Neural progenitor cell (in vitro differentiated cells): ENCODE measurements at regions not wholly inside any gene's neighbourhood (a gene's known extent, or its start where the extent isn't known, plus 50 kb on each side); places are given as distances from the start of the nearest gene placed in this dataset.

Experiments used
- DNase-seq: peaks from one replicate; pipeline ENCODE4 v3.0.0-alpha.2; 2016; ENCODE audit warnings: low spot score
- H2AFZ ChIP-seq: fragments of 200-600 bp; sonication (generic); replicated peaks from 2 replicates; pipeline ENCODE4 v1.6.1; 2016; ENCODE audit warnings: antibody characterized with exemption
- H3F3A ChIP-seq: fragments of 200-600 bp; sonication (generic); 2 replicates; pipeline ENCODE4 v1.6.1; 2016; ENCODE audit warnings: antibody characterized with exemption, low read depth
- H3K27ac ChIP-seq: fragments of 200-600 bp; sonication (generic); 2 replicates; pipeline ENCODE4 v1.5.1; 2016; ENCODE audit warnings: mild to moderate bottlenecking
- H3K27me3 ChIP-seq: fragments of 200-600 bp; sonication (generic); 2 replicates; pipeline ENCODE4 v1.6.1; 2016; ENCODE audit warnings: mild to moderate bottlenecking, moderate library complexity
- H3K36me3 ChIP-seq: fragments of 200-600 bp; sonication (generic); 2 replicates; pipeline ENCODE4 v1.5.1; 2016
- H3K4me1 ChIP-seq: fragments of 200-600 bp; sonication (generic); 2 replicates; pipeline ENCODE4 v1.6.1; 2016; ENCODE audit warnings: mixed run types
- H3K4me2 ChIP-seq: fragments of 200-600 bp; sonication (generic); 2 replicates; pipeline ENCODE4 v1.6.1; 2016
- H3K4me3 ChIP-seq: fragments of 200-600 bp; sonication (generic); 2 replicates; pipeline ENCODE4 v1.5.1; 2016
- H3K79me2 ChIP-seq: fragments of 200-600 bp; sonication (generic); 2 replicates; pipeline ENCODE4 v1.6.1; 2016; ENCODE audit warnings: low read depth
- H3K9ac ChIP-seq: fragments of 200-600 bp; sonication (generic); 2 replicates; pipeline ENCODE4 v1.6.1; 2016
- H3K9me3 ChIP-seq: fragments of 200-600 bp; sonication (generic); 2 replicates; pipeline ENCODE4 v1.5.1; 2016; ENCODE audit warnings: low read depth
- H4K20me1 ChIP-seq: fragments of 200-600 bp; sonication (generic); 2 replicates; pipeline ENCODE4 v1.6.1; 2016; ENCODE audit warnings: low read depth
- H3K27ac Mint-ChIP-seq: 3 replicates; pipeline ENCODE4 v1.8.0; 2021; ENCODE audit warnings: mixed read lengths
- H3K27me3 Mint-ChIP-seq: 2 replicates; pipeline ENCODE4 v1.8.0; 2022; ENCODE audit warnings: low read depth, mild to moderate bottlenecking, inconsistent platforms, moderate library complexity, mixed read lengths; ENCODE audit not compliant: insufficient read depth
- H3K36me3 Mint-ChIP-seq: 3 replicates; pipeline ENCODE4 v1.8.0; 2021; ENCODE audit warnings: mixed read lengths
- H3K4me1 Mint-ChIP-seq: 3 replicates; pipeline ENCODE4 v1.8.0; 2021; ENCODE audit warnings: mixed read lengths
- H3K4me3 Mint-ChIP-seq: 3 replicates; pipeline ENCODE4 v1.8.0; 2021; ENCODE audit warnings: mild to moderate bottlenecking, moderate library complexity, mixed read lengths
- H3K9me3 Mint-ChIP-seq: 3 replicates; pipeline ENCODE4 v1.8.0; 2020; ENCODE audit warnings: mixed read lengths
- CTCF ChIP-seq: fragments of 200-600 bp; sonication (generic); IDR thresholded peaks from 2 replicates; pipeline ENCODE4 v1.5.1; 2017; ENCODE audit warnings: antibody characterized with exemption, mild to moderate bottlenecking
- EZH2 ChIP-seq: fragments of 200-600 bp; sonication (generic); IDR thresholded peaks from 2 replicates; pipeline ENCODE4 v1.6.1; 2017; ENCODE audit warnings: antibody characterized with exemption, mild to moderate bottlenecking, moderate library complexity
- EZH2phosphoT487 ChIP-seq: fragments of 200-600 bp; sonication (generic); IDR thresholded peaks from 2 replicates; pipeline ENCODE4 v1.6.1; 2017; ENCODE audit warnings: antibody characterized with exemption

GRCh38 chr2:204354442-204354856 is 190.8 kb upstream of the PARD3B start:
- Histone ChIP-seq H3K4me3 (no peak overlapping the region), H3K27ac (no peak overlapping the region), H3K27me3 (no peaks in the 10 kb centered on the region), H2AFZ (no peak overlapping the region), H4K20me1 (no peaks in the 10 kb centered on the region), H3K4me2 (no peak overlapping the region), H3K79me2 (no peaks in the 10 kb centered on the region), H3K9ac (no peak overlapping the region), H3F3A (peaks cover 9% of the 10 kb centered on the region), H3K9me3 (no peaks in the 10 kb centered on the region), H3K36me3 (no peaks in the 10 kb centered on the region), H3K4me1 (peaks cover 9% of the 10 kb centered on the region)
- TF ChIP-seq EZH2phosphoT487 (no peak), CTCF (no peak), EZH2 (no peak)
- DNase-seq, result no peak
- H3K36me3 Mint-ChIP-seq, result no peaks in the 10 kb centered on the region
- peaks cover 9% of the 10 kb centered on the region for H3K27me3 Mint-ChIP-seq
- no peak overlapping the region for H3K4me3 Mint-ChIP-seq
- no peaks in the 10 kb centered on the region for H3K9me3 Mint-ChIP-seq
- no peak overlapping the region for H3K27ac Mint-ChIP-seq
- H3K4me1 Mint-ChIP-seq, result peaks cover 13% of the 10 kb centered on the region

DNA sequence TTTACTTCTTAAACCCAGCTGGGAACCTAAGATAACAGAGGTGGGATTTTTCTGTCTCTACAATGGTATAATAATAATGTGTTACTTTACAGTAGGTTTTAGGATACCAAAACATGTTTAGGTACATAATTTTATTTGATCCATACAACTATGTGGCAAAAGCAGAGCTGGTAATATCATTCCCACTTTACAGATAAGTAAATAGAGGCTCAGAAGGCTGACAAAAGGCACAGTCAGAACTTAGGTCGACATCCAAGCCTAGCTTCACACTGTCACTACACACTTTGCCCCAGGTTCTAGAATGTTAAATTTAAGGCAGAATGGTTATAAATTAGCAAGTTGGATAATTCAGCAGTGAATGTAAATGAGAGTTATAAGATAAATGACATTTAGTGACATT is 189.6 kb upstream of the PARD3B start:
- Histone ChIP-seq H3K9me3 (no peaks in the 10 kb centered on the region), H3K4me2 (no peak overlapping the region), H3F3A (peaks cover 9% of the 10 kb centered on the region), H3K27ac (no peak overlapping the region), H3K4me1 (peaks cover 9% of the 10 kb centered on the region), H3K27me3 (no peaks in the 10 kb centered on the region), H3K36me3 (no peaks in the 10 kb centered on the region), H2AFZ (no peak overlapping the region), H3K79me2 (no peaks in the 10 kb centered on the region), H3K4me3 (no peak overlapping the region), H3K9ac (no peak overlapping the region), H4K20me1 (no peaks in the 10 kb centered on the region)
- Mint-ChIP-seq H3K4me1 (peaks cover 14% of the 10 kb centered on the region), H3K27ac (no peak overlapping the region), H3K27me3 (peaks cover 10% of the 10 kb centered on the region), H3K9me3 (no peaks in the 10 kb centered on the region), H3K36me3 (no peaks in the 10 kb centered on the region), H3K4me3 (no peak overlapping the region)
- no peak for DNase-seq
- TF ChIP-seq CTCF (no peak), EZH2phosphoT487 (no peak)

DNA sequence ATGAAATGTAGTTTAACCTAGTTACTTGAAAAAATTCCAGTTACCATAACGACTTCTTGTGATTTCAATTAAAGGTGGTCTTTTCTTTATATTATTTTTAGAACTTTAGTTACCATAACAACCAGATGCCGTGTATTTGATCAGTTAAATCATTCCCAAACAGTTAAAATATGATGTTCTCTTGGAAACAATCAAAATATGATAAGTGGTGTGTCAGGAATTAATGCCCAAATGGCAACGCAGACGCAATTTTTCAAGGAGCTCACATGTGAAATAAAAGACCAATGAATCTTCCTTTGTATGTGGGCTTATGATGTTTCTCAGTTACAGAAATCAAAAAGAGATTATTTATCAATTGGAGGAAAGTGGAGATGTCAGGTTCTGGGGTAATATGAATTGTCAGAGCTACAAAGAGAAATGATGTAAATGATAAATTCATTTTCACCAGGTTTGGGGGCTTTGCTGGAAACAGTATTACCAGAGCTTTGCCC is 189.1 kb upstream of the PARD3B start:
- no peak overlapping the region for H3K9ac ChIP-seq
- H3F3A ChIP-seq, result peaks cover 9% of the 10 kb centered on the region
- Mint-ChIP-seq H3K36me3 (no peaks in the 10 kb centered on the region), H3K27ac (no peak overlapping the region), H3K27me3 (peaks cover 10% of the 10 kb centered on the region), H3K9me3 (no peaks in the 10 kb centered on the region), H3K4me1 (peaks cover 17% of the 10 kb centered on the region), H3K4me3 (no peak overlapping the region)
- no peaks in the 10 kb centered on the region for H4K20me1 ChIP-seq
- no peaks in the 10 kb centered on the region for H3K36me3 ChIP-seq
- no peaks in the 10 kb centered on the region for H3K27me3 ChIP-seq
- no peak for TF ChIP-seq CTCF
- no peak for TF ChIP-seq EZH2phosphoT487
- TF ChIP-seq EZH2, result no peak
- H2AFZ ChIP-seq, result no peak overlapping the region
- H3K4me1 ChIP-seq, result peaks cover 9% of the 10 kb centered on the region
- H3K4me2 ChIP-seq, result no peak overlapping the region
- H3K9me3 ChIP-seq, result no peaks in the 10 kb centered on the region
- H3K27ac ChIP-seq, result no peak overlapping the region
- no peak overlapping the region for H3K4me3 ChIP-seq
- no peak for DNase-seq
- H3K79me2 ChIP-seq, result no peaks in the 10 kb centered on the region

DNA sequence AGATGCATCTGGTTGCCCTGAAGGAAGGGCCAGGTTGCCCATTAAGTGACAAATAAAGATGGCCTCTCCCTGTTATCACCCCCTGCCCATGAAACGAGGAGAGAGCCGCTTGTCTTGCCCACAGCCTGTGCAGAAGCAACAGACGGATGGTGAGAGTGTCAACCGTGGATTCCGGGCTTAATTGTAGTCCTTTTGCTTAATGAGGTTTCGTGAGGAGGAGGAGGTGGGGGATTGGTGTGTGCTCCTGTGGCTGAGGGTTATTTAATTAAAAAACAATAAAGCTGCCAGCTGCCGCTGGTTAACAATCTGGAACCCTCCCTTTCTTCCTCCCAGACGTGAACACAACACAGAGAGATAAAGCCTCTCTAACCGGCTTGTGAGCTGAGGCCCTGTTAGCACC is 188.0 kb upstream of the PARD3B start:
- Mint-ChIP-seq H3K4me3 (no peak overlapping the region), H3K4me1 (peaks cover 17% of the 10 kb centered on the region), H3K9me3 (no peaks in the 10 kb centered on the region), H3K27me3 (peaks cover 11% of the 10 kb centered on the region), H3K36me3 (no peaks in the 10 kb centered on the region), H3K27ac (no peak overlapping the region)
- Histone ChIP-seq H3K27me3 (no peaks in the 10 kb centered on the region), H3F3A (peaks cover 9% of the 10 kb centered on the region), H3K79me2 (no peaks in the 10 kb centered on the region), H3K9ac (no peak overlapping the region), H2AFZ (no peak overlapping the region), H3K4me1 (peaks cover 9% of the 10 kb centered on the region), H3K4me2 (no peak overlapping the region), H3K27ac (no peak overlapping the region), H4K20me1 (no peaks in the 10 kb centered on the region), H3K9me3 (no peaks in the 10 kb centered on the region), H3K36me3 (no peaks in the 10 kb centered on the region), H3K4me3 (no peak overlapping the region)
- DNase-seq, result peak; percentile 28
- TF ChIP-seq EZH2, result no peak
- TF ChIP-seq CTCF, result no peak
- no peak for TF ChIP-seq EZH2phosphoT487
